ENCODE measurements at regions not wholly inside any gene's neighbourhood (a gene's known extent, or its start where the extent isn't known, plus 50 kb on each side); places are given as distances from the start of the nearest gene placed in this dataset.

GRCh38 chr2:224187220-224187619 is 148.1 kb upstream of the SERPINE2 start:
- DNase-seq (no peak), ATAC-seq (no peak)
- intact Hi-C loops (cut with DNase I) = no loop called here
- H3K36me3 ChIP-seq (replicated peaks in 1 of 2; ENCODE audit: insufficient read depth in 1 of 2, low read depth in 2 of 2) = no peaks in the 10 kb centered on the region
- H3K27me3 ChIP-seq = no peaks in the 10 kb centered on the region
- TF ChIP-seq POLR2A (IDR thresholded peaks at IDR 0.05) (no peak), CTCF (IDR thresholded peaks at IDR 0.05) (no peak)
- no peak overlapping the region for H3K27ac ChIP-seq
- peaks cover 0 to 4% (median 0%) of the 10 kb centered on the region in 3 donors for H3K9me3 ChIP-seq
- 88 to 94% methylated on average over 1 of the region's 1 CpG for WGBS, 2 donors
- H3K4me1 ChIP-seq = no peaks in the 10 kb centered on the region
- H3K4me3 ChIP-seq = no peak overlapping the region

- no peak for ATAC-seq
- intact Hi-C loops (cut with DNase I) = no loop called here
Observed at GRCh38 chr2:224185023-224185601, 146.0 kb upstream of the SERPINE2 start.

GRCh38 chr2:224183086-224183485 is 144.0 kb upstream of the SERPINE2 start:
- Histone ChIP-seq H3K4me3 (no peak overlapping the region), H3K27me3 (no peaks in the 10 kb centered on the region), H3K4me1 (no peaks in the 10 kb centered on the region), H3K36me3 (replicated peaks in 1 of 2; ENCODE audit: insufficient read depth in 1 of 2, low read depth in 2 of 2) (no peaks in the 10 kb centered on the region), H3K27ac (no peak overlapping the region), H3K9me3 (peaks cover 0 to 4% (median 0%) of the 10 kb centered on the region in 3 donors)
- intact Hi-C loops (cut with DNase I) = no loop called here
- ATAC-seq (no peak), DNase-seq (no peak)
- 51 to 63% methylated on average over 3 of the region's 3 CpGs for WGBS, 2 donors
- TF ChIP-seq CTCF (IDR thresholded peaks at IDR 0.05) (no peak), POLR2A (IDR thresholded peaks at IDR 0.05) (no peak)

More at GRCh38 chr2:224185023-224185601, 146.0 kb upstream of the SERPINE2 start:
- H3K36me3 ChIP-seq (replicated peaks in 1 of 2; ENCODE audit: insufficient read depth in 1 of 2, low read depth in 2 of 2) = no peaks in the 10 kb centered on the region
- no peak for DNase-seq
- no peak overlapping the region for H3K4me3 ChIP-seq
- TF ChIP-seq CTCF (IDR thresholded peaks at IDR 0.05) (no peak), POLR2A (IDR thresholded peaks at IDR 0.05) (no peak)
- no peaks in the 10 kb centered on the region for H3K27me3 ChIP-seq
- no peaks in the 10 kb centered on the region for H3K4me1 ChIP-seq
- WGBS, 2 donors = 69 to 70% methylated on average over 4 of the region's 4 CpGs
- no peak overlapping the region for H3K27ac ChIP-seq
- peaks cover 0 to 4% (median 0%) of the 10 kb centered on the region in 3 donors for H3K9me3 ChIP-seq

- ATAC-seq (no peak), DNase-seq (no peak)
- no peak overlapping the region for H3K27ac ChIP-seq
- H3K4me3 ChIP-seq = no peak overlapping the region
- no peak for TF ChIP-seq POLR2A (IDR thresholded peaks at IDR 0.05)
- TF ChIP-seq CTCF (IDR thresholded peaks at IDR 0.05) = no peak
- intact Hi-C loops (cut with DNase I) = no loop called here
- H3K4me1 ChIP-seq = no peaks in the 10 kb centered on the region
- H3K27me3 ChIP-seq = no peaks in the 10 kb centered on the region
- H3K36me3 ChIP-seq (replicated peaks in 1 of 2; ENCODE audit: insufficient read depth in 1 of 2, low read depth in 2 of 2) = no peaks in the 10 kb centered on the region
- H3K9me3 ChIP-seq = peaks cover 0 to 2% (median 0%) of the 10 kb centered on the region in 3 donors
- WGBS, 2 donors = 48 to 50% methylated on average over 3 of the region's 3 CpGs
Observed at GRCh38 chr2:224182498-224182897, 143.4 kb upstream of the SERPINE2 start.

GRCh38 chr2:224181534-224182155 is 142.6 kb upstream of the SERPINE2 start:
- intact Hi-C loops (cut with DNase I) = no loop called here
- 69 to 72% methylated on average over 6 of the region's 6 CpGs for WGBS, 2 donors
- Histone ChIP-seq H3K4me1 (no peaks in the 10 kb centered on the region), H3K27me3 (no peaks in the 10 kb centered on the region), H3K27ac (no peak overlapping the region), H3K36me3 (replicated peaks in 1 of 2; ENCODE audit: insufficient read depth in 1 of 2, low read depth in 2 of 2) (no peaks in the 10 kb centered on the region), H3K9me3 (no peaks in the 10 kb centered on the region), H3K4me3 (no peak overlapping the region)
- DNase-seq = no peak
- TF ChIP-seq POLR2A (IDR thresholded peaks at IDR 0.05) (no peak), CTCF (IDR thresholded peaks at IDR 0.05) (no peak)
- no peak for ATAC-seq
